Peyer's patch (tissue), 4 donors: ENCODE measurements at regions not wholly inside any gene's neighbourhood (a gene's known extent, or its start where the extent isn't known, plus 50 kb on each side); places are given as distances from the start of the nearest gene placed in this dataset.
"Not testable (repeated sequence)": the region's sequence is repeated elsewhere in the genome, so short reads cannot be mapped to it uniquely, and the experiment has no call there.

ENCODE experiments used
- DNase-seq, 3 donors: peaks; one replicate each; pipeline ENCODE4 v3.0.0-alpha.2; 2017 to 2019
- H3K27ac ChIP-seq, 4 donors: fragments of 200-600 bp; sonication (generic); one replicate each; pipeline ENCODE4 v1.5.1; 2016 to 2019
- H3K27me3 ChIP-seq, 2 donors: fragments of 200-600 bp; sonication (generic); one replicate each; pipeline ENCODE4 v1.5.1; 2019
- H3K36me3 ChIP-seq, 3 donors: fragments of 200-600 bp; sonication (generic); one replicate each; pipeline ENCODE4 v1.5.1; 2016 to 2019
- H3K4me1 ChIP-seq, 4 donors: fragments of 200-600 bp; sonication (generic); one replicate each; pipeline ENCODE4 v1.5.1; 2016 to 2019
- H3K4me3 ChIP-seq, 4 donors: fragments of 200-600 bp; sonication (generic); 1 replicate in 3 of 4; 2 replicates in 1 of 4; pipeline ENCODE4 v1.5.1; 2016 to 2019; ENCODE audit warnings: mild to moderate bottlenecking in 1 of 4
- H3K9me3 ChIP-seq, 4 donors: fragments of 200-600 bp; sonication (generic); one replicate each; pipeline ENCODE4 v1.5.1; 2016 to 2019; ENCODE audit warnings: mild to moderate bottlenecking in 1 of 4
- POLR2A ChIP-seq, 2 donors: fragments of 450-650 bp; IDR thresholded peaks; one replicate each; pipeline ENCODE4 v1.5.1; 2017; ENCODE audit warnings: antibody characterized with exemption in 2 of 2, mild to moderate bottlenecking in 2 of 2, moderate library complexity in 2 of 2
- TF ChIP-seq, protein P1 (sequence below), 6 experiments: fragments of 450-650 bp in 4 of 6; fragments of 200-600 bp in 2 of 6; sonication (generic) in 1 of 6; IDR thresholded peaks; one replicate each; pipeline ENCODE4 v1.5.1; 2017 to 2019; ENCODE audit warnings: antibody characterized with exemption in 6 of 6, mild to moderate bottlenecking in 3 of 6, moderate library complexity in 1 of 6

DNA sequence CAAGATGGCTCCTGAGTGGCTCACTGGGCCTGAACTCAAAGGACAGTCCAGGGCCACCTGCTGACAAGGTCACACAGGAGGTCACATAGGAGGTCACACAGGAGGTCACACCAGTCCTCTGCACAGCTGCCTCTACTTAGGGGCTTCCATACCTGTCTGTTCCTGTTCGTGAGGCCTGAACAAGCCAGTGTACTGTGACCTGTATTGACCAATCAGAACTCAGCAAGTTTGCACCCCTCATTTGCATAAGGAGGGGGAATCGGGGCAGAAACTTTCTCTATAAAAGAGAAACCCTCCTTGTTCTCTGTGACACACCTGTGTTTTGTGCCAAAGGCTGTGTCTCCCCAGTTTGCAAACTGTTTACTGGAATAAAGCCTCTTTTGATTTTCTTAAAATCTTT is 478.9 kb downstream of the EIPR1 start:
- Histone ChIP-seq H3K27ac (no peak overlapping the region), H3K4me3 (no peak overlapping the region), H3K4me1 (no peaks in the 10 kb centered on the region), H3K9me3 (peaks cover 0 to 5% (median 0%) of the 10 kb centered on the region in 4 donors), H3K27me3 (no peaks in the 10 kb centered on the region), H3K36me3 (no peaks in the 10 kb centered on the region)
- TF ChIP-seq, protein P1, sequence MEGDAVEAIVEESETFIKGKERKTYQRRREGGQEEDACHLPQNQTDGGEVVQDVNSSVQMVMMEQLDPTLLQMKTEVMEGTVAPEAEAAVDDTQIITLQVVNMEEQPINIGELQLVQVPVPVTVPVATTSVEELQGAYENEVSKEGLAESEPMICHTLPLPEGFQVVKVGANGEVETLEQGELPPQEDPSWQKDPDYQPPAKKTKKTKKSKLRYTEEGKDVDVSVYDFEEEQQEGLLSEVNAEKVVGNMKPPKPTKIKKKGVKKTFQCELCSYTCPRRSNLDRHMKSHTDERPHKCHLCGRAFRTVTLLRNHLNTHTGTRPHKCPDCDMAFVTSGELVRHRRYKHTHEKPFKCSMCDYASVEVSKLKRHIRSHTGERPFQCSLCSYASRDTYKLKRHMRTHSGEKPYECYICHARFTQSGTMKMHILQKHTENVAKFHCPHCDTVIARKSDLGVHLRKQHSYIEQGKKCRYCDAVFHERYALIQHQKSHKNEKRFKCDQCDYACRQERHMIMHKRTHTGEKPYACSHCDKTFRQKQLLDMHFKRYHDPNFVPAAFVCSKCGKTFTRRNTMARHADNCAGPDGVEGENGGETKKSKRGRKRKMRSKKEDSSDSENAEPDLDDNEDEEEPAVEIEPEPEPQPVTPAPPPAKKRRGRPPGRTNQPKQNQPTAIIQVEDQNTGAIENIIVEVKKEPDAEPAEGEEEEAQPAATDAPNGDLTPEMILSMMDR (IDR thresholded peaks at IDR 0.05) = no peak
- TF ChIP-seq POLR2A (IDR thresholded peaks at IDR 0.05) = no peak
- no peak for DNase-seq

DNA sequence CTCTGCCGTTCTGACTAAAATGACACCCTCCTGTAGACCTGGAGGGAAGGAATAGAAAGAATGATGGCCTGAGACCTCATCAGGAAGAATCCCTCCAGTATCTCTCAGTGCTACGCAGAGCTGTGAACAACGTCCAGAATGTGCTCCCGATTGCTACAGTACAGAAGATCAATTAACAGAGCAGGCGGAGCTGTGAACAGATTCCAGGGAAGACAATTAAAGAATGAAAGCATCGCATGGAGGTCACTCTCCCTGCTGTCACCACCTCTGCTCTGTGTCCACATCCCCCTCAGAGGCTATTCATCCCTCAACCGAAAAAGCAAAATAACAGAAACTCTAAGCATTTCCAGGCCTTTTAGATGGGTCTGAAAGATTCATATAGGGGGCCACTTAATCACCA is 481.0 kb downstream of the EIPR1 start:
- TF ChIP-seq, protein P1 (IDR thresholded peaks at IDR 0.05) = no peak
- no peak for TF ChIP-seq POLR2A (IDR thresholded peaks at IDR 0.05)
- DNase-seq = no peak
- no peak overlapping the region for H3K4me3 ChIP-seq
- H3K27me3 ChIP-seq = no peaks in the 10 kb centered on the region
- no peak overlapping the region for H3K27ac ChIP-seq
- peaks cover 0 to 5% (median 0%) of the 10 kb centered on the region in 4 donors for H3K9me3 ChIP-seq
- no peaks in the 10 kb centered on the region for H3K36me3 ChIP-seq
- H3K4me1 ChIP-seq = no peaks in the 10 kb centered on the region

DNA sequence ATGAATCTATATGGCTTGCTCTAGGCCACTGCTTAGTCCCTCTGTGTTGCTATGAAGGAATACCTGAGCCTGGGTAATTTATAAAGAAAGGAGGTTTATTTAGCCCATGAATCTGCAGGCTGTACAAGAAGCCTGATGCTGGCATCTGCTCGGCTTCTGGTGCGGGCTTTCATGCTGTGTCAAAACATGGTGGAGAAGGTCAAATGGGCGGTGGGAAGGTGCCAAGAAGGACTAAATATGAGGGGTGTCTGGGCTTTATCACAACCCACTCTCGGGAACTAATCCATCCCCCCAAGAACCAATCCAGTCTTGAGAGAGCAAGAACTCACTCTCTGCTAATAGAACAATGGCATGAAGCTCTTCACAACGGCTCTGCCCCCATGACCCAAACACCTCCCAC is 481.6 kb downstream of the EIPR1 start:
- Histone ChIP-seq H3K9me3 (peaks cover 0 to 5% (median 0%) of the 10 kb centered on the region in 4 donors), H3K27me3 (no peaks in the 10 kb centered on the region), H3K27ac (no peak overlapping the region), H3K4me1 (no peaks in the 10 kb centered on the region), H3K4me3 (no peak overlapping the region), H3K36me3 (no peaks in the 10 kb centered on the region)
- no peak for TF ChIP-seq POLR2A (IDR thresholded peaks at IDR 0.05)
- TF ChIP-seq, protein P1 (IDR thresholded peaks at IDR 0.05) = no peak
- no peak for DNase-seq

DNA sequence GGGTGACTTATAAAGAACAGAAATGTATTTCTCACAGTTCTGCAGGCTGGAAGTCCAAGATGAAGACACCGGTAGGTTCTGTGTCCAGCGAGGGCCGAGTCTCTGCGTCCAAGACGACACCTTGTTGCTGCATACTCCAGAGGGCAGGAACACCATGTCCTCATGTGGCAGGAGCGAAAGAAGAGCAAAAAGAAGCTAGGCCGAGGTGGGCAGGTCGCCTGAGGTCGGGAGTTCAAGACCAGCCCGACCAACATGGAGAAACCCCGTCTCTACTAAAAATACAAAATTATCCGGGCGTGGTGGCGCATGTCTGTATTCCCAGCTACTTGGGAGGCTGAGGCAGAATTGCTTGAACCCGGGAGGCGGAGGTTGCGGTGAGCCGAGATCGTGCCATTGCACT is 483.6 kb downstream of the EIPR1 start:
- not testable (repeated sequence) for H3K36me3 ChIP-seq, H3K4me3 ChIP-seq, H3K27ac ChIP-seq, H3K9me3 ChIP-seq, H3K27me3 ChIP-seq, H3K4me1 ChIP-seq, DNase-seq

DNA sequence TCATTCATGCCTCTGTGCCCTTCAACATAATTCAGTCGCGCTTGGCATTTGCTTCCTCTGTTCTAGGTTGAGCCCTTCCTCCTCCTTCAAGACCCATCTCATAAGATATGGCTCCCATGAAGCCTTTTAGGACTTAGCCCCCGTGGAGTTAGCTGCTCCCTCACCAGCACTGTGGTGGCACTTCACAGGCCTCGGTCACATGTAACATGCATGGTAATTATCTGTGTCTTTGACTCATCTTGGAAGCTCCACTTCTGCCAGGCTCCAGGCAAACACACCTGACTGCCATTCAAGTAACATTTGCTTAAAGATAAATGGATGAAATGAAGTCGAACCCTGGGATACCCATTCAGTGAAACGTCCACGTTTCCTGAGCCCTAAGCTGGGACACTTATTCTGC is 484.7 kb downstream of the EIPR1 start:
- TF ChIP-seq, protein P1 (IDR thresholded peaks at IDR 0.05) = no peak
- no peak for TF ChIP-seq POLR2A (IDR thresholded peaks at IDR 0.05)
- H3K4me3 ChIP-seq = no peak overlapping the region
- no peaks in the 10 kb centered on the region for H3K4me1 ChIP-seq
- H3K9me3 ChIP-seq = peaks cover 0 to 5% (median 0%) of the 10 kb centered on the region in 4 donors
- H3K27me3 ChIP-seq = no peaks in the 10 kb centered on the region
- H3K27ac ChIP-seq = no peak overlapping the region
- H3K36me3 ChIP-seq = no peaks in the 10 kb centered on the region
- DNase-seq = no peak

DNA sequence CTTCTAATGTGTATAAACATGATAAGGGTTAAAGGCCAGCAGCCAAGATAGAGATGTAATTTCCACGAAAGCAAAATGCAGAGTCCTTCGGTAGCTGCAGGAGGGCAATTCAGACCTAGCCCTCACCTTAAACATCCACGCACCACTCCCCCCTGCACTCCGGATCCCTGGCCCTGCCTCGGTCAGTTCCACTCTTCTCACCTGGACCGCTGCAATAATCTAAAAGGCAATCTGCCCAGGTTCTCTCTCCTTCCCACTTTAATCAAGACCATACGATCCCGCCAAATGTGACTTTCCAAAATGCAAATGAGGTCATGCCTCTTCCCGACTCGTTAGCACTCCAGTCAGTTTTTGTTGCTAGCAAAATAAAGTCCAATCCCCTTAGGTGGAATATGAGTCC is 485.2 kb downstream of the EIPR1 start:
- no peak for DNase-seq
- peaks cover 0 to 5% (median 0%) of the 10 kb centered on the region in 4 donors for H3K9me3 ChIP-seq
- H3K4me3 ChIP-seq = no peak overlapping the region
- no peaks in the 10 kb centered on the region for H3K36me3 ChIP-seq
- no peaks in the 10 kb centered on the region for H3K4me1 ChIP-seq
- no peak overlapping the region for H3K27ac ChIP-seq
- H3K27me3 ChIP-seq = no peaks in the 10 kb centered on the region
- TF ChIP-seq, protein P1 (IDR thresholded peaks at IDR 0.05) = no peak
- no peak for TF ChIP-seq POLR2A (IDR thresholded peaks at IDR 0.05)
